Embryonic facial prominence (tissue), 1 donor: ENCODE measurements at regions not wholly inside any gene's neighbourhood (a gene's known extent, or its start where the extent isn't known, plus 50 kb on each side); places are given as distances from the start of the nearest gene placed in this dataset.

ENCODE experiments used
- DNase-seq: peaks from one replicate; pipeline ENCODE4 v3.0.0-alpha.2; 2016; ENCODE audit errors: extremely low spot score

- DNase-seq: no peak
Measured at GRCh38 chr18:68525091-68525490, 189.8 kb downstream of the TMX3 start.

GRCh38 chr18:68520406-68521075 lies 194.4 kb downstream of the TMX3 start:
- no peak for DNase-seq

- DNase-seq: no peak
Measured at GRCh38 chr18:68519336-68519735, 195.6 kb downstream of the TMX3 start.

- no peak for DNase-seq
Measured at GRCh38 chr18:68509902-68510301, 205.0 kb downstream of the TMX3 start.

- no peak for DNase-seq
Measured at GRCh38 chr18:68507781-68508180, 207.1 kb downstream of the TMX3 start.

- DNase-seq: no peak
Measured at GRCh38 chr18:68505178-68505574, 209.7 kb downstream of the TMX3 start.

- no peak for DNase-seq
Measured at GRCh38 chr18:68504441-68505177, 210.3 kb downstream of the TMX3 start.

GRCh38 chr18:68500556-68500955 lies 214.4 kb downstream of the TMX3 start:
- DNase-seq: no peak

- no peak for DNase-seq
Measured at GRCh38 chr18:68499141-68499540, 215.8 kb downstream of the TMX3 start.

GRCh38 chr18:68498636-68499035 lies 216.3 kb downstream of the TMX3 start:
- no peak for DNase-seq

GRCh38 chr18:68498185-68498584 lies 216.7 kb downstream of the TMX3 start:
- no peak for DNase-seq

GRCh38 chr18:68494802-68495581 lies 219.9 kb downstream of the TMX3 start:
- DNase-seq: peak; percentile 37

- no peak for DNase-seq
Measured at GRCh38 chr18:68489013-68489792, 225.7 kb downstream of the TMX3 start.

GRCh38 chr18:68484241-68484640 lies 230.7 kb downstream of the TMX3 start:
- no peak for DNase-seq

GRCh38 chr18:68482815-68483214 lies 232.1 kb downstream of the TMX3 start:
- no peak for DNase-seq

GRCh38 chr18:68480196-68480595 lies 234.7 kb downstream of the TMX3 start:
- DNase-seq: no peak

- no peak for DNase-seq
Measured at GRCh38 chr18:68478246-68478645, 236.7 kb downstream of the TMX3 start.

GRCh38 chr18:68475883-68476282 lies 239.0 kb downstream of the TMX3 start:
- no peak for DNase-seq

GRCh38 chr18:68472701-68473295 lies 242.1 kb downstream of the TMX3 start:
- DNase-seq: no peak

GRCh38 chr18:68469049-68469625 lies 245.8 kb downstream of the TMX3 start:
- DNase-seq: no peak

GRCh38 chr18:68467957-68468356 lies 247.0 kb downstream of the TMX3 start:
- no peak for DNase-seq
